Fibroblast of lung (primary cell): ENCODE measurements at regions not wholly inside any gene's neighbourhood (a gene's known extent, or its start where the extent isn't known, plus 50 kb on each side); places are given as distances from the start of the nearest gene placed in this dataset.

ENCODE experiments used
- EZH2 ChIP-seq: IDR thresholded peaks from 2 replicates; pipeline ENCODE4 v1.5.1; 2012; ENCODE audit warnings: low read length, control low read depth, mild to moderate bottlenecking; ENCODE audit errors: missing control alignments
- TF ChIP-seq, protein P1 (sequence below), 2 donors: IDR thresholded peaks in 1 of 2; conservative IDR thresholded peaks in 1 of 2; 1 replicate in 1 of 2; 2 replicates in 1 of 2; pipeline ENCODE4 v1.5.1; 2011 to 2012; ENCODE audit warnings: low read length in 2 of 2, control low read depth in 1 of 2, inconsistent platforms in 1 of 2, low read depth in 1 of 2, mild to moderate bottlenecking in 1 of 2

DNA sequence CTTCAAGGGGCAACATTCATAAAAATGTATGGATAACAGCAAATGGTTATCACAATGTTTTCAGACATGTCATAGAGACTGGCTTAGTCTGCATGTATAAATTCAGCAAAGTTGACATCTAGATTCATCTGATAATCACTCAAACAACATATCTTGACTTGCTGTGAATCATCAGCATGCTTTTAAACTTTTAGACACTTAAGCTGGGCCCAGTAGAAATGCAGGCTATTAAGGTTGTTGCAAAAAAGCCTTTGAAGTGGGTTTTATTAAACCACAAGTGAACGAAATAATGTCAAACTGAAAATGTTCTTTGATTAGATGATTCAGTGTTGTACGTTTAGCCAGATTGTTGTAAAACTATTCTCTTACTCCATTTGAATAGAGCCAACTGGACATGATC is 759.6 kb downstream of the NXPH1 start:
- TF ChIP-seq, protein P1, sequence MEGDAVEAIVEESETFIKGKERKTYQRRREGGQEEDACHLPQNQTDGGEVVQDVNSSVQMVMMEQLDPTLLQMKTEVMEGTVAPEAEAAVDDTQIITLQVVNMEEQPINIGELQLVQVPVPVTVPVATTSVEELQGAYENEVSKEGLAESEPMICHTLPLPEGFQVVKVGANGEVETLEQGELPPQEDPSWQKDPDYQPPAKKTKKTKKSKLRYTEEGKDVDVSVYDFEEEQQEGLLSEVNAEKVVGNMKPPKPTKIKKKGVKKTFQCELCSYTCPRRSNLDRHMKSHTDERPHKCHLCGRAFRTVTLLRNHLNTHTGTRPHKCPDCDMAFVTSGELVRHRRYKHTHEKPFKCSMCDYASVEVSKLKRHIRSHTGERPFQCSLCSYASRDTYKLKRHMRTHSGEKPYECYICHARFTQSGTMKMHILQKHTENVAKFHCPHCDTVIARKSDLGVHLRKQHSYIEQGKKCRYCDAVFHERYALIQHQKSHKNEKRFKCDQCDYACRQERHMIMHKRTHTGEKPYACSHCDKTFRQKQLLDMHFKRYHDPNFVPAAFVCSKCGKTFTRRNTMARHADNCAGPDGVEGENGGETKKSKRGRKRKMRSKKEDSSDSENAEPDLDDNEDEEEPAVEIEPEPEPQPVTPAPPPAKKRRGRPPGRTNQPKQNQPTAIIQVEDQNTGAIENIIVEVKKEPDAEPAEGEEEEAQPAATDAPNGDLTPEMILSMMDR (conservative IDR thresholded peaks at IDR 0.05 in 1 of 2, IDR thresholded peaks at IDR 0.05 in 1 of 2; ENCODE audit: low read depth in 1 of 2, low read length in 2 of 2) = no peak
- TF ChIP-seq EZH2 = no peak
